ENCODE measurements at regions not wholly inside any gene's neighbourhood (a gene's known extent, or its start where the extent isn't known, plus 50 kb on each side); places are given as distances from the start of the nearest gene placed in this dataset.

- Histone ChIP-seq H3K14ac (ENCODE audit: insufficient read length) (no peak overlapping the region), H3K79me2 (ENCODE audit: control insufficient read depth in 1 of 2, insufficient read depth in 2 of 2, low read length in 2 of 2) (no peaks in the 10 kb centered on the region), H2BK120ac (replicated peaks; ENCODE audit: low read depth, low read length) (no peak overlapping the region), H3K23ac (ENCODE audit: insufficient read length) (no peak overlapping the region), H2BK20ac (ENCODE audit: low read length) (no peak overlapping the region), H4K20me1 (replicated peaks in 1 of 2; ENCODE audit: control insufficient read depth in 1 of 2, insufficient read depth in 2 of 2, low read length in 2 of 2) (no peaks in the 10 kb centered on the region), H3K36me3 (ENCODE audit: control insufficient read depth in 2 of 4, insufficient read depth in 4 of 4, low read length in 3 of 4) (no peaks in the 10 kb centered on the region), H3K4me3 (ENCODE audit: extremely low read depth in 1 of 4, insufficient read depth in 2 of 4, low read depth in 3 of 4, low read length in 4 of 4) (no peak overlapping the region), H3K4ac (replicated peaks; ENCODE audit: insufficient read length, low read depth, low read length) (no peak overlapping the region), H3K9me3 (ENCODE audit: insufficient read depth in 2 of 2, low read depth in 1 of 2, low read length in 1 of 2) (no peaks in the 10 kb centered on the region), H3K27me3 (replicated peaks in 1 of 4; ENCODE audit: control insufficient read depth in 3 of 4, extremely low read depth in 1 of 4, insufficient read depth in 3 of 4, low read length in 3 of 4) (no peaks in the 10 kb centered on the region), H3K4me1 (replicated peaks in 1 of 4; ENCODE audit: control insufficient read depth in 3 of 4, insufficient read depth in 4 of 4, low read length in 3 of 4) (peaks cover 0 to 2% (median 0%) of the 10 kb centered on the region in 4 experiments; a peak in 1 of 7 replicates), H2BK5ac (ENCODE audit: low read depth, low read length) (no peak overlapping the region), H4K91ac (replicated peaks; ENCODE audit: insufficient read length, low read length) (no peak overlapping the region), H2BK15ac (ENCODE audit: low read length) (no peak overlapping the region), H3K9ac (replicated peaks in 1 of 4; ENCODE audit: extremely low read depth in 1 of 4, low read depth in 3 of 4, low read length in 3 of 4) (no peak overlapping the region), H4K8ac (ENCODE audit: extremely low read depth, insufficient read depth, low read length) (no peak overlapping the region), H3K4me2 (ENCODE audit: insufficient read depth in 1 of 2, low read depth in 2 of 2, low read length in 2 of 2) (no peak overlapping the region), H4K5ac (ENCODE audit: insufficient read length, low read depth, low read length) (no peak overlapping the region), H2AFZ (ENCODE audit: low read length) (no peak overlapping the region), H3K27ac (ENCODE audit: low read depth, low read length) (no peak overlapping the region), H2AK5ac (ENCODE audit: low read depth, low read length) (no peak overlapping the region), H2BK12ac (ENCODE audit: low read depth, low read length) (no peak overlapping the region), H3K23me2 (ENCODE audit: low read depth, low read length) (no peaks in the 10 kb centered on the region), H3K56ac (replicated peaks; ENCODE audit: insufficient read length, low read depth, low read length) (no peak overlapping the region), H3K18ac (ENCODE audit: extremely low read depth, low read length) (no peak overlapping the region), H3K79me1 (ENCODE audit: low read depth, low read length) (no peaks in the 10 kb centered on the region)
- DNase-seq (ENCODE audit: low read depth in 1 of 2, low spot score in 2 of 2), result no peak
- ChIA-PET CTCF (ENCODE audit: partially characterized antibody) (interaction anchor here (1.5 kb wide), 1 partner anchor 20 kb away, joined by 3 read pairs; no protein-coding TSS in a partner anchor), POLR2A (ENCODE audit: partially characterized antibody) (no interaction called here)
- FAIRE-seq, result no peak
- TF ChIP-seq POU5F1 (IDR thresholded peaks at IDR 0.05; ENCODE audit: low read depth, low read length) (no peak), BACH1 (IDR thresholded peaks at IDR 0.05; ENCODE audit: low read length) (no peak), POLR2A (IDR thresholded peaks at IDR 0.05; ENCODE audit: control extremely low read depth in 1 of 2, low read depth in 2 of 2, low read length in 2 of 2) (no peak), CBX8 (IDR thresholded peaks at IDR 0.05; ENCODE audit: borderline replicate concordance, low read depth, low read length) (no peak), TCF12 (IDR thresholded peaks at IDR 0.05; ENCODE audit: low read depth, low read length) (no peak), NANOG (IDR thresholded peaks at IDR 0.05; ENCODE audit: insufficient read depth, low read depth, low read length, poor library complexity, severe bottlenecking) (no peak), EGR1 (IDR thresholded peaks at IDR 0.05; ENCODE audit: borderline replicate concordance, low read depth, low read length) (no peak), HDAC2 (IDR thresholded peaks at IDR 0.05; ENCODE audit: borderline replicate concordance in 1 of 2, low read depth in 2 of 2, low read length in 2 of 2) (no peak), SUZ12 (IDR thresholded peaks at IDR 0.05; ENCODE audit: low read length) (no peak), TBP (IDR thresholded peaks at IDR 0.05; ENCODE audit: low read depth, low read length) (no peak), RAD21 (IDR thresholded peaks at IDR 0.05 in 1 of 2, conservative IDR thresholded peaks at IDR 0.05 in 1 of 2; ENCODE audit: low read depth in 2 of 2, low read length in 2 of 2) (no peak), SIRT6 (IDR thresholded peaks at IDR 0.05; ENCODE audit: low read length) (no peak), KDM4A (IDR thresholded peaks at IDR 0.05; ENCODE audit: low read depth, low read length, severe bottlenecking) (no peak), CREB1 (IDR thresholded peaks at IDR 0.05) (no peak), SRF (IDR thresholded peaks at IDR 0.05; ENCODE audit: low read depth, low read length) (no peak), ASH2L (IDR thresholded peaks at IDR 0.05; ENCODE audit: low read length) (no peak)
Measured at GRCh38 chr18:51852681-51853080, 487.3 kb upstream of the DCC start.
